Gastroesophageal sphincter (tissue), 4 donors: ENCODE measurements at regions not wholly inside any gene's neighbourhood (a gene's known extent, or its start where the extent isn't known, plus 50 kb on each side); places are given as distances from the start of the nearest gene placed in this dataset.

ENCODE experiments used
- ATAC-seq: fragments of 150-250 bp; one replicate; pipeline ENCODE4 v1.9.1; 2016; ENCODE audit warnings: mild to moderate bottlenecking, moderate library complexity
- H3K27ac ChIP-seq, 4 donors: fragments of 200-600 bp; sonication (generic) in 3 of 4; 1 replicate in 3 of 4; 2 replicates in 1 of 4; pipeline ENCODE4 v1.5.1; 2016 to 2019
- H3K27me3 ChIP-seq: fragments of 200-600 bp; sonication (generic); one replicate; pipeline ENCODE4 v1.5.1; 2019
- H3K36me3 ChIP-seq, 2 donors: fragments of 200-600 bp; sonication (generic); one replicate each; pipeline ENCODE4 v1.5.1; 2019; ENCODE audit warnings: control low read depth in 1 of 2
- H3K4me1 ChIP-seq, 3 donors: fragments of 200-600 bp; sonication (generic); 1 replicate in 2 of 3; 2 replicates in 1 of 3; pipeline ENCODE4 v1.5.1; 2016 to 2019; ENCODE audit warnings: control low read depth in 2 of 3
- H3K4me3 ChIP-seq, 2 donors: fragments of 200-600 bp; sonication (generic); one replicate each; pipeline ENCODE4 v1.5.1; 2019; ENCODE audit warnings: mild to moderate bottlenecking in 1 of 2, moderate library complexity in 1 of 2
- H3K9me3 ChIP-seq, 3 donors: fragments of 200-600 bp; sonication (generic); one replicate each; pipeline ENCODE4 v1.5.1; 2017 to 2019; ENCODE audit warnings: control low read depth in 2 of 3
- CTCF ChIP-seq, 4 experiments: fragments of 200-600 bp in 2 of 4; fragments of 450-650 bp in 2 of 4; sonication (generic) in 1 of 4; IDR thresholded peaks; one replicate each; pipeline ENCODE4 v1.5.1; 2017 to 2019; ENCODE audit warnings: antibody characterized with exemption in 4 of 4, mild to moderate bottlenecking in 2 of 4, moderate library complexity in 2 of 4
- EP300 ChIP-seq: sonication (generic); formaldehyde crosslinking; IDR thresholded peaks from one replicate; pipeline ENCODE4 v1.6.1; 2017; ENCODE audit warnings: antibody characterized with exemption, mild to moderate bottlenecking
- POLR2A ChIP-seq, 2 donors: fragments of 450-650 bp; IDR thresholded peaks; one replicate each; pipeline ENCODE4 v1.6.1; 2017; ENCODE audit warnings: antibody characterized with exemption in 2 of 2, mild to moderate bottlenecking in 2 of 2, moderate library complexity in 1 of 2
- POLR2AphosphoS5 ChIP-seq: sonication (generic); formaldehyde crosslinking; IDR thresholded peaks from one replicate; pipeline ENCODE4 v1.6.1; 2017; ENCODE audit warnings: antibody characterized with exemption
- WGBS, 2 donors: methylation state at CpG; one replicate each; pipeline ENCODE4 v1.1.5; 2018; ENCODE audit warnings: low coverage in 1 of 2; 5-methylcytosine and 5-hydroxymethylcytosine counted together

GRCh38 chr16:26993511-26993910 is 73.2 kb upstream of the C16orf82 start:
- Histone ChIP-seq H3K27ac (no peak overlapping the region), H3K4me3 (no peak overlapping the region), H3K9me3 (peaks cover 0 to 18% (median 0%) of the 10 kb centered on the region in 3 donors), H3K4me1 (no peaks in the 10 kb centered on the region), H3K27me3 (peaks cover 32% of the 10 kb centered on the region), H3K36me3 (no peaks in the 10 kb centered on the region)
- no peak for ATAC-seq
- WGBS, 2 donors = 51% methylated on average over 6 of the region's 10 CpGs; no CpG with 5 or more reads in 1 of the 2 donors
- TF ChIP-seq CTCF (IDR thresholded peaks at IDR 0.05) (no peak), POLR2A (IDR thresholded peaks at IDR 0.05) (no peak), EP300 (no peak), POLR2AphosphoS5 (no peak)

GRCh38 chr16:26993963-26994362 is 72.8 kb upstream of the C16orf82 start:
- Histone ChIP-seq H3K9me3 (peaks cover 0 to 18% (median 0%) of the 10 kb centered on the region in 3 donors), H3K36me3 (no peaks in the 10 kb centered on the region), H3K27ac (no peak overlapping the region), H3K4me3 (no peak overlapping the region), H3K27me3 (peaks cover 32% of the 10 kb centered on the region), H3K4me1 (no peaks in the 10 kb centered on the region)
- no peak for ATAC-seq
- TF ChIP-seq EP300 (no peak), POLR2AphosphoS5 (no peak), POLR2A (IDR thresholded peaks at IDR 0.05) (no peak), CTCF (IDR thresholded peaks at IDR 0.05) (no peak)
- 23 to 36% methylated on average over 3 to 5 of the region's 5 CpGs for WGBS, 2 donors

GRCh38 chr16:26995522-26995921 is 71.2 kb upstream of the C16orf82 start:
- WGBS, 2 donors = 54 to 78% methylated on average over 2 to 3 of the region's 4 CpGs
- Histone ChIP-seq H3K36me3 (no peaks in the 10 kb centered on the region), H3K4me1 (no peaks in the 10 kb centered on the region), H3K27ac (no peak overlapping the region), H3K4me3 (no peak overlapping the region), H3K27me3 (peaks cover 32% of the 10 kb centered on the region), H3K9me3 (peaks cover 0 to 18% (median 0%) of the 10 kb centered on the region in 3 donors)
- no peak for TF ChIP-seq CTCF (IDR thresholded peaks at IDR 0.05)
- no peak for TF ChIP-seq POLR2A (IDR thresholded peaks at IDR 0.05)
- TF ChIP-seq POLR2AphosphoS5 = no peak
- TF ChIP-seq EP300 = no peak
- ATAC-seq = no peak

- Histone ChIP-seq H3K27ac (no peak overlapping the region), H3K27me3 (no peaks in the 10 kb centered on the region), H3K4me1 (no peaks in the 10 kb centered on the region), H3K36me3 (no peaks in the 10 kb centered on the region), H3K9me3 (peaks cover 0 to 7% (median 0%) of the 10 kb centered on the region in 3 donors), H3K4me3 (no peak overlapping the region)
- TF ChIP-seq EP300 (no peak), POLR2AphosphoS5 (no peak), CTCF (IDR thresholded peaks at IDR 0.05) (no peak), POLR2A (IDR thresholded peaks at IDR 0.05) (no peak)
- ATAC-seq = no peak
Measured at GRCh38 chr16:27005386-27005785, 61.3 kb upstream of the C16orf82 start.
